Rectal smooth muscle tissue (tissue), 1 donor: ENCODE measurements at regions not wholly inside any gene's neighbourhood (a gene's known extent, or its start where the extent isn't known, plus 50 kb on each side); places are given as distances from the start of the nearest gene placed in this dataset.

Experiments
- H3K27ac ChIP-seq: one replicate; pipeline ENCODE4 v1.7.0; 2013; ENCODE audit warnings: low read depth, low read length, inconsistent platforms
- H3K27me3 ChIP-seq: one replicate; pipeline ENCODE4 v1.7.0; 2013; ENCODE audit warnings: low read length; ENCODE audit not compliant: control insufficient read depth, insufficient read depth
- H3K36me3 ChIP-seq: one replicate; pipeline ENCODE4 v1.7.0; 2013; ENCODE audit warnings: low read length; ENCODE audit not compliant: control insufficient read depth, insufficient read depth
- H3K4me1 ChIP-seq: one replicate; pipeline ENCODE4 v1.7.0; 2013; ENCODE audit warnings: low read length; ENCODE audit not compliant: control insufficient read depth, insufficient read depth
- H3K4me3 ChIP-seq: one replicate; pipeline ENCODE4 v1.7.0; 2013; ENCODE audit warnings: low read length
- H3K9ac ChIP-seq: one replicate; pipeline ENCODE4 v1.7.0; 2013; ENCODE audit warnings: low read length

GRCh38 chr5:173454361-173454735 is 126.1 kb upstream of the STC2 start:
- no peaks in the 10 kb centered on the region for H3K4me1 ChIP-seq
- H3K27me3 ChIP-seq = no peaks in the 10 kb centered on the region
- no peak overlapping the region for H3K9ac ChIP-seq
- H3K36me3 ChIP-seq = no peaks in the 10 kb centered on the region
- H3K27ac ChIP-seq = no peak overlapping the region
- H3K4me3 ChIP-seq = no peak overlapping the region

GRCh38 chr5:173453167-173453566 is 125.0 kb upstream of the STC2 start:
- Histone ChIP-seq H3K36me3 (no peaks in the 10 kb centered on the region), H3K27ac (no peak overlapping the region), H3K4me1 (no peaks in the 10 kb centered on the region), H3K4me3 (no peak overlapping the region), H3K27me3 (no peaks in the 10 kb centered on the region), H3K9ac (no peak overlapping the region)

- H3K27me3 ChIP-seq = no peaks in the 10 kb centered on the region
- no peak overlapping the region for H3K9ac ChIP-seq
- H3K4me1 ChIP-seq = no peaks in the 10 kb centered on the region
- no peaks in the 10 kb centered on the region for H3K36me3 ChIP-seq
- no peak overlapping the region for H3K27ac ChIP-seq
- no peak overlapping the region for H3K4me3 ChIP-seq
Observed at GRCh38 chr5:173452119-173452905, 124.1 kb upstream of the STC2 start.

- H3K9ac ChIP-seq = no peak overlapping the region
- no peaks in the 10 kb centered on the region for H3K4me1 ChIP-seq
- no peak overlapping the region for H3K27ac ChIP-seq
- no peaks in the 10 kb centered on the region for H3K27me3 ChIP-seq
- H3K4me3 ChIP-seq = no peak overlapping the region
- H3K36me3 ChIP-seq = no peaks in the 10 kb centered on the region
Observed at GRCh38 chr5:173451651-173452050, 123.4 kb upstream of the STC2 start.

- Histone ChIP-seq H3K9ac (no peak overlapping the region), H3K4me1 (no peaks in the 10 kb centered on the region), H3K27me3 (no peaks in the 10 kb centered on the region), H3K27ac (no peak overlapping the region), H3K36me3 (no peaks in the 10 kb centered on the region), H3K4me3 (no peak overlapping the region)
Observed at GRCh38 chr5:173451031-173451430, 122.8 kb upstream of the STC2 start.

GRCh38 chr5:173450188-173450587 is 122.0 kb upstream of the STC2 start:
- Histone ChIP-seq H3K27ac (no peak overlapping the region), H3K36me3 (no peaks in the 10 kb centered on the region)

GRCh38 chr5:173448856-173449255 is 120.6 kb upstream of the STC2 start:
- H3K27me3 ChIP-seq = no peaks in the 10 kb centered on the region

More at GRCh38 chr5:173450188-173450587, 122.0 kb upstream of the STC2 start:
- Histone ChIP-seq H3K27me3 (no peaks in the 10 kb centered on the region), H3K4me1 (no peaks in the 10 kb centered on the region), H3K4me3 (no peak overlapping the region), H3K9ac (no peak overlapping the region)

GRCh38 chr5:173443971-173444370 is 115.8 kb upstream of the STC2 start:
- no peaks in the 10 kb centered on the region for H3K27me3 ChIP-seq
- no peaks in the 10 kb centered on the region for H3K4me1 ChIP-seq
- H3K36me3 ChIP-seq = no peaks in the 10 kb centered on the region
- no peak overlapping the region for H3K27ac ChIP-seq
- H3K9ac ChIP-seq = no peak overlapping the region
- H3K4me3 ChIP-seq = no peak overlapping the region

More at GRCh38 chr5:173448856-173449255, 120.6 kb upstream of the STC2 start:
- no peaks in the 10 kb centered on the region for H3K4me1 ChIP-seq
- no peak overlapping the region for H3K27ac ChIP-seq
- no peaks in the 10 kb centered on the region for H3K36me3 ChIP-seq
- no peak overlapping the region for H3K4me3 ChIP-seq
- H3K9ac ChIP-seq = no peak overlapping the region

- Histone ChIP-seq H3K9ac (no peak overlapping the region), H3K4me3 (no peak overlapping the region), H3K4me1 (no peaks in the 10 kb centered on the region), H3K27ac (no peak overlapping the region), H3K36me3 (no peaks in the 10 kb centered on the region), H3K27me3 (no peaks in the 10 kb centered on the region)
Observed at GRCh38 chr5:173441053-173441628, 112.9 kb upstream of the STC2 start.

- Histone ChIP-seq H3K4me1 (no peaks in the 10 kb centered on the region), H3K4me3 (no peak overlapping the region), H3K27me3 (no peaks in the 10 kb centered on the region), H3K27ac (no peak overlapping the region), H3K9ac (no peak overlapping the region), H3K36me3 (no peaks in the 10 kb centered on the region)
Observed at GRCh38 chr5:173438951-173439350, 110.7 kb upstream of the STC2 start.

GRCh38 chr5:173435447-173435846 is 107.2 kb upstream of the STC2 start:
- no peaks in the 10 kb centered on the region for H3K36me3 ChIP-seq
- H3K27me3 ChIP-seq = no peaks in the 10 kb centered on the region
- no peaks in the 10 kb centered on the region for H3K4me1 ChIP-seq
- no peak overlapping the region for H3K9ac ChIP-seq
- H3K4me3 ChIP-seq = no peak overlapping the region
- no peak overlapping the region for H3K27ac ChIP-seq

GRCh38 chr5:173434270-173434669 is 106.1 kb upstream of the STC2 start:
- no peak overlapping the region for H3K9ac ChIP-seq
- H3K27me3 ChIP-seq = no peaks in the 10 kb centered on the region
- H3K4me1 ChIP-seq = no peaks in the 10 kb centered on the region
- no peak overlapping the region for H3K27ac ChIP-seq
- H3K36me3 ChIP-seq = no peaks in the 10 kb centered on the region
- H3K4me3 ChIP-seq = no peak overlapping the region

- Histone ChIP-seq H3K4me1 (no peaks in the 10 kb centered on the region), H3K27me3 (no peaks in the 10 kb centered on the region), H3K27ac (no peak overlapping the region), H3K36me3 (no peaks in the 10 kb centered on the region), H3K4me3 (no peak overlapping the region), H3K9ac (no peak overlapping the region)
Observed at GRCh38 chr5:173430394-173430793, 102.2 kb upstream of the STC2 start.
